ENCODE measurements at regions not wholly inside any gene's neighbourhood (a gene's known extent, or its start where the extent isn't known, plus 50 kb on each side); places are given as distances from the start of the nearest gene placed in this dataset.

GRCh38 chr3:40908612-40909011 lies 290.7 kb upstream of the CTNNB1 start:
- TF ChIP-seq, protein P1, sequence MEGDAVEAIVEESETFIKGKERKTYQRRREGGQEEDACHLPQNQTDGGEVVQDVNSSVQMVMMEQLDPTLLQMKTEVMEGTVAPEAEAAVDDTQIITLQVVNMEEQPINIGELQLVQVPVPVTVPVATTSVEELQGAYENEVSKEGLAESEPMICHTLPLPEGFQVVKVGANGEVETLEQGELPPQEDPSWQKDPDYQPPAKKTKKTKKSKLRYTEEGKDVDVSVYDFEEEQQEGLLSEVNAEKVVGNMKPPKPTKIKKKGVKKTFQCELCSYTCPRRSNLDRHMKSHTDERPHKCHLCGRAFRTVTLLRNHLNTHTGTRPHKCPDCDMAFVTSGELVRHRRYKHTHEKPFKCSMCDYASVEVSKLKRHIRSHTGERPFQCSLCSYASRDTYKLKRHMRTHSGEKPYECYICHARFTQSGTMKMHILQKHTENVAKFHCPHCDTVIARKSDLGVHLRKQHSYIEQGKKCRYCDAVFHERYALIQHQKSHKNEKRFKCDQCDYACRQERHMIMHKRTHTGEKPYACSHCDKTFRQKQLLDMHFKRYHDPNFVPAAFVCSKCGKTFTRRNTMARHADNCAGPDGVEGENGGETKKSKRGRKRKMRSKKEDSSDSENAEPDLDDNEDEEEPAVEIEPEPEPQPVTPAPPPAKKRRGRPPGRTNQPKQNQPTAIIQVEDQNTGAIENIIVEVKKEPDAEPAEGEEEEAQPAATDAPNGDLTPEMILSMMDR (IDR thresholded peaks at IDR 0.05) = no peak
- TF ChIP-seq EZH2phosphoT487 (IDR thresholded peaks at IDR 0.05) (no peak), EZH2 (IDR thresholded peaks at IDR 0.05) (no peak)

Data from neural progenitor cell (in vitro differentiated cells).